K562 (cell line): ENCODE measurements at regions not wholly inside any gene's neighbourhood (a gene's known extent, or its start where the extent isn't known, plus 50 kb on each side); places are given as distances from the start of the nearest gene placed in this dataset.

Experiments used
- ATAC-seq: fragments of 200-7000 bp; cut with Tn5 transposase; 3 replicates; pipeline ENCODE4 v1.9.1; 2020; ENCODE audit warnings: moderate library complexity
- BruUV-seq: library from RNA; stranded (reverse); fragments of 400-500 nt; replicated peaks from 2 replicates; lab custom pipeline; 2021; lab: Mats Ljungman, UMichigan
- CTCF ChIA-PET: fragments of 300-600 bp; formaldehyde crosslinking; extraction: SDS; loops from one replicate; lab custom pipeline; 2021; ENCODE audit warnings: low intra/inter-chr PET ratio; lab: Yijun Ruan, JAX
- POLR2A ChIA-PET: fragments of 300-600, 350-650 bp; sonication (Branson Sonifier 250); formaldehyde crosslinking; extraction: SDS; loops from one replicate; lab custom pipeline; 2021; ENCODE audit warnings: antibody characterized with exemption, inconsistent platforms; lab: Yijun Ruan, JAX
- DNase-seq, 4 experiments: peaks; one replicate each; pipeline versions ENCODE4 v3.0.0 to v3.0.0-alpha.2; 2011 to 2018; ENCODE audit warnings: low spot score in 3 of 4, mixed read lengths in 3 of 4; ENCODE audit errors: extremely low read depth in 1 of 4
- FAIRE-seq: peaks from 2 replicates; lab custom pipeline; 2011; peaks lifted over from hg19 to GRCh38; lab: Jason Lieb, UNC
- H2AFZ ChIP-seq: 2 replicates; pipeline ENCODE4 v1.6.0; 2011; ENCODE audit warnings: low read depth, low read length, control low read depth, inconsistent platforms
- H3K27ac ChIP-seq: fragments of 200-600 bp; 3 replicates; pipeline ENCODE4 v1.8.0; 2011; ENCODE audit warnings: low read depth, mild to moderate bottlenecking, control low read depth, inconsistent platforms, low read length, moderate library complexity, mixed read lengths; ENCODE audit errors: extremely low read depth
- H3K27me3 ChIP-seq, 2 experiments: fragments of 300-600 bp in 1 of 2; 2 replicates in 1 of 2; 3 replicates in 1 of 2; pipeline versions ENCODE4 v1.6.0 to v1.8.0; 2011; ENCODE audit warnings: inconsistent platforms in 2 of 2, low read length in 2 of 2, mild to moderate bottlenecking in 1 of 2, mixed read lengths in 1 of 2, moderate library complexity in 1 of 2; ENCODE audit not compliant: control insufficient read depth in 2 of 2, insufficient read depth in 2 of 2
- H3K36me3 ChIP-seq: fragments of 300-600 bp; 3 replicates; pipeline ENCODE4 v1.8.0; 2011; ENCODE audit warnings: mild to moderate bottlenecking, low read length, inconsistent platforms; ENCODE audit not compliant: control insufficient read depth, insufficient read depth
- H3K4me1 ChIP-seq, 2 experiments: fragments of 200-600 bp in 1 of 2; replicated peaks in 1 of 2; 2 replicates in 1 of 2; 3 replicates in 1 of 2; pipeline versions ENCODE4 v1.5.1 to v1.8.0; 2011; ENCODE audit warnings: inconsistent platforms in 2 of 2, low read length in 2 of 2, mild to moderate bottlenecking in 1 of 2, mixed read lengths in 1 of 2, moderate library complexity in 1 of 2; ENCODE audit not compliant: control insufficient read depth in 2 of 2, insufficient read depth in 2 of 2
- H3K4me2 ChIP-seq: 2 replicates; pipeline ENCODE4 v1.6.1; 2011; ENCODE audit warnings: low read length, control low read depth, inconsistent platforms, mixed read lengths; ENCODE audit not compliant: insufficient read depth
- H3K4me3 ChIP-seq: fragments of 200-600 bp; sonication (generic), shearing (Covaris generic); 2 replicates; pipeline ENCODE4 v1.5.1; 2016; ENCODE audit warnings: control low read depth, inconsistent platforms
- H3K79me2 ChIP-seq: fragments of 200-600 bp; 3 replicates; pipeline ENCODE4 v1.8.0; 2011; ENCODE audit warnings: low read length, inconsistent platforms; ENCODE audit not compliant: control insufficient read depth, insufficient read depth
- H3K9ac ChIP-seq, 2 experiments: 2 replicates each; pipeline versions ENCODE4 v1.6.0 to v1.6.1; 2011; ENCODE audit warnings: low read depth in 2 of 2, low read length in 2 of 2, control low read depth in 1 of 2, inconsistent platforms in 1 of 2, mild to moderate bottlenecking in 1 of 2, mixed read lengths in 1 of 2; ENCODE audit not compliant: insufficient read depth in 1 of 2
- H3K9me1 ChIP-seq: one replicate; pipeline ENCODE4 v1.6.0; 2011; ENCODE audit warnings: inconsistent platforms, mild to moderate bottlenecking, low read length, moderate library complexity; ENCODE audit not compliant: control insufficient read depth, insufficient read depth
- H3K9me3 ChIP-seq: replicated peaks from 2 replicates; pipeline ENCODE4 v1.5.1; 2011; ENCODE audit warnings: low read depth, low read length, inconsistent platforms; ENCODE audit not compliant: control insufficient read depth, insufficient read depth
- H4K20me1 ChIP-seq: replicated peaks from 2 replicates; pipeline ENCODE4 v1.6.1; 2011; ENCODE audit warnings: low read length, inconsistent platforms, mixed read lengths; ENCODE audit not compliant: control insufficient read depth, insufficient read depth
- MLLT1 ChIP-seq, 2 experiments: fragments of 450-650 bp; IDR thresholded peaks; 2 replicates each; pipeline ENCODE4 v1.6.1; 2016
- MXI1 ChIP-seq: IDR thresholded peaks from 2 replicates; pipeline ENCODE4 v1.6.1; 2011; ENCODE audit warnings: low read depth, mild to moderate bottlenecking, improper control_type of control experiment, low read length
- PRDM10 ChIP-seq: fragments of 450-650 bp; IDR thresholded peaks from 2 replicates; pipeline ENCODE4 v1.6.1; 2018; ENCODE audit not compliant: partially characterized antibody
- RUNX1 ChIP-seq: sonication (generic); IDR thresholded peaks from 2 replicates; pipeline ENCODE4 v1.6.1; 2016; ENCODE audit warnings: antibody characterized with exemption, low read depth
- SMAD2 ChIP-seq: fragments of 150-350 bp; IDR thresholded peaks from 2 replicates; pipeline ENCODE4 v1.6.1; 2014; ENCODE audit warnings: low read depth, mild to moderate bottlenecking, low read length
- ZFP1 ChIP-seq: fragments of 450-650 bp; formaldehyde crosslinking; IDR thresholded peaks from 2 replicates; pipeline ENCODE4 v1.4.0; 2020; ENCODE audit warnings: mild to moderate bottlenecking, mixed read lengths
- WGBS: fragments of 100-300 bp; shearing (Covaris generic); methylation state at CpG from one replicate; pipeline ENCODE4 v1.1.6; 2016; ENCODE audit warnings: low coverage, mixed read lengths; ENCODE audit not compliant: insufficient coverage; ENCODE audit errors: missing lambda C conversion rate; 5-methylcytosine and 5-hydroxymethylcytosine counted together
- in situ Hi-C: fragments of 300-500 bp; cut with MboI; formaldehyde crosslinking; loops from 4 replicates; pipeline ENCODE4 v1.15.0; 2018; ENCODE audit warnings: inconsistent platforms, mixed read lengths
- intact Hi-C: fragments of 100-400 bp; cut with micrococcal nuclease; formaldehyde crosslinking; loops from 2 replicates; pipeline ENCODE4 v1.14.2; 2022
- TF ChIP-seq, protein P1 (sequence below): IDR thresholded peaks from 2 replicates; pipeline ENCODE4 v1.6.1; 2011; ENCODE audit warnings: borderline replicate concordance, low read depth, mild to moderate bottlenecking, moderate library complexity, low read length; ENCODE audit not compliant: insufficient read depth, poor library complexity, severe bottlenecking

DNA sequence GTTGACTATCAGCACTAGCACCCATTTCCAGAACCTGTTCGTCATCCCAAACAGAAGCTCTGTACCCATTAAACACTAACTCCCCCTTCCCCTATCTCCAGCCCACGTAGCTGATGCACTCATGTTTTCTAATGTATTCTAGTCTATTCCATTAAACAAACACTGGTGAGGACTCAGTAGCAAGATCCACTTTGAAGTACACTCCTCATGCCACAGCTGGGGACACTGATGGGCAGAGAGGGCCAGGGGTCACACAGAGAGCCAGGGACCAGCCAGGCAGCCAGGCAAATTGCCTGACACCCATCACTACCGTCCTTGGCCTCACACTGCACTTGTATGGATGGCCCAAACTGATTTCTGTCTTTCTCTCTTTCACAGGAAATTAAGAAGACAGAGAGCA is 269.9 kb upstream of the DIO3 start:
- in situ Hi-C loops, result no loop called here
- ChIA-PET POLR2A (no interaction called here), CTCF (no interaction called here)
- Histone ChIP-seq H2AFZ (no peak overlapping the region), H3K4me2 (no peak overlapping the region), H3K27ac (no peak overlapping the region), H3K79me2 (no peaks in the 10 kb centered on the region), H3K9me3 (no peaks in the 10 kb centered on the region), H3K4me1 (no peaks in the 10 kb centered on the region), H3K9ac (no peak overlapping the region), H4K20me1 (no peaks in the 10 kb centered on the region; the same call in 1 of the 2 replicates), H3K36me3 (no peaks in the 10 kb centered on the region), H3K9me1 (no peaks in the 10 kb centered on the region), H3K4me3 (no peak overlapping the region), H3K27me3 (peaks cover 0 to 39% of the 10 kb centered on the region in 2 experiments; a peak in 2 of 5 replicates)
- FAIRE-seq, result no peak
- TF ChIP-seq SMAD2, result no peak
- TF ChIP-seq, protein P1, sequence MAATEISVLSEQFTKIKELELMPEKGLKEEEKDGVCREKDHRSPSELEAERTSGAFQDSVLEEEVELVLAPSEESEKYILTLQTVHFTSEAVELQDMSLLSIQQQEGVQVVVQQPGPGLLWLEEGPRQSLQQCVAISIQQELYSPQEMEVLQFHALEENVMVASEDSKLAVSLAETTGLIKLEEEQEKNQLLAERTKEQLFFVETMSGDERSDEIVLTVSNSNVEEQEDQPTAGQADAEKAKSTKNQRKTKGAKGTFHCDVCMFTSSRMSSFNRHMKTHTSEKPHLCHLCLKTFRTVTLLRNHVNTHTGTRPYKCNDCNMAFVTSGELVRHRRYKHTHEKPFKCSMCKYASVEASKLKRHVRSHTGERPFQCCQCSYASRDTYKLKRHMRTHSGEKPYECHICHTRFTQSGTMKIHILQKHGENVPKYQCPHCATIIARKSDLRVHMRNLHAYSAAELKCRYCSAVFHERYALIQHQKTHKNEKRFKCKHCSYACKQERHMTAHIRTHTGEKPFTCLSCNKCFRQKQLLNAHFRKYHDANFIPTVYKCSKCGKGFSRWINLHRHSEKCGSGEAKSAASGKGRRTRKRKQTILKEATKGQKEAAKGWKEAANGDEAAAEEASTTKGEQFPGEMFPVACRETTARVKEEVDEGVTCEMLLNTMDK, result no peak
- no peak for TF ChIP-seq MLLT1 (IDR thresholded peaks at IDR 0.05)
- no peak for TF ChIP-seq ZFP1 (CRISPR knock-in tag)
- TF ChIP-seq PRDM10, result no peak
- TF ChIP-seq MXI1, result no peak
- no peak for TF ChIP-seq RUNX1
- BruUV-seq, result no TSS peak
- 0% methylated on average over 3 of the region's 3 CpGs for WGBS
- no peak for DNase-seq
- intact Hi-C loops, result no loop called here
- no peak for ATAC-seq
